GM19025 (cell line): ENCODE measurements at regions not wholly inside any gene's neighbourhood (a gene's known extent, or its start where the extent isn't known, plus 50 kb on each side); places are given as distances from the start of the nearest gene placed in this dataset.

Source experiments
- ATAC-seq: cut with Tn5 transposase; IDR thresholded peaks from one replicate; pipeline ENCODE4 v1.9.1; 2021; ENCODE audit warnings: mild to moderate bottlenecking, low read depth, moderate library complexity; ENCODE audit not compliant: unreplicated experiment

DNA sequence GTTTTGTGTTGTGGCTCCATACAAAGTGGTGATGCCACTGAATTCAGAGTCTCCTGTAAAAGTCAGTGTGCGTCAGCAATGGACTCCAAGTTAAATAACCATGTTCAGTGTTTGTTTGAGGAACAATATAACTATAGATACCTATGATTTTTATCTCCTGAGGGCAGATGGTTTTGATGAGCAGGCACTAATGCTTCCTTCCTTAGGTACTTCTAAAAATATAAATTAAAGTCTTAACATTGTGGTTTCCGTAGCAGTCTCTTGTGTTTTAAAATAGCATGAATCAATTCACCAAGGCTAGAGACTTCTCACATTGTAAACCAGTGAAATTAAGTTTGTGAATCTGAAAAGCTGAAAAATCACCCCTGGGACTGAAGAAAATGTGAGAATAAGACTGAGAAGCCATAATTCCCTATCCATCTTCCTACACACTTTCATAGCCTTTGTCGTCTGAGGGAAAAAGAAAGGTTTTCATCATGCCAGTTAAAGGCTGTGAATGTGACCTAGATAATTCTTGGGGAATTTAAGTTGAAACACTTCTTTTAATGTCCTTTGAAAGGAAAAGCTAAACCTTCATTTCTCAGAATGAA lies 1502.9 kb downstream of the CDH11 start:
- ATAC-seq, result no peak

DNA sequence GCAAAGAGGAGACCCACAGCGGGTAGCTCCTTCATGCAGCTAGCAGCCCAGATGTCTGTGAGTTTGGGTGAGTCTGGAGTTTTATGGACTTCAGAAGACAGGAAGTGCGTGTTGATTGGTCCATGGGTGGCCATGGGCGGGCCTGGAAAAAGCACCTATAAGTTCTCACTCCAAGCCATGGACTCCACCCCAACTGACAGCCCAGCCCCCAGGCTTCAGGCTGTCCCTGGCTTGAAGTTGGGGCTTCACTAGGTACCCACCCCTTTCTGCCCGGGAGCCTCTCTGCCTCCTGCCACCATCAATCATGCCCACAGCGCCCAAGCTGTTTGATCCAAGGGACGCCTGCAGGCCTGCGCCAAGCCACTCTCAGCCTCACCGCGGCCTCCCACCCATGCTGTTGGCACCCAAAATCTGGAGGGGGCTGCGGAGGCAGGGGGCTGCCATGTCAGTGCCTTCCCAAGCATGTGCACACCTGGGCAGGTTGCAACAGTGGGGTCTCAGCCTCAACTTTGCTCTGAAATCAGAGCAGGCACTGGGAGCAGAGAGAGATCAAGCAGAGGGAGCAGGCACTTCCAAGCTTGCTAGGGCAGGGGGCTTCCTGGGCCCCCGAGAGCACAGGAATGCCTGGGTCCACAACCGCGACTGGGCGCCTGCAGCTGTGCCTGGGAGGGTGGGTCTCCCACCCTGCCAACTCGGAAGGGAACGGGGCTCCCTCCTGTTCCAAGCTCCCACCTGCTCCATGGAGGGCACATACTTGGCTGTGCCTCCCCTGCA lies 1503.7 kb downstream of the CDH11 start:
- ATAC-seq, result no peak

DNA sequence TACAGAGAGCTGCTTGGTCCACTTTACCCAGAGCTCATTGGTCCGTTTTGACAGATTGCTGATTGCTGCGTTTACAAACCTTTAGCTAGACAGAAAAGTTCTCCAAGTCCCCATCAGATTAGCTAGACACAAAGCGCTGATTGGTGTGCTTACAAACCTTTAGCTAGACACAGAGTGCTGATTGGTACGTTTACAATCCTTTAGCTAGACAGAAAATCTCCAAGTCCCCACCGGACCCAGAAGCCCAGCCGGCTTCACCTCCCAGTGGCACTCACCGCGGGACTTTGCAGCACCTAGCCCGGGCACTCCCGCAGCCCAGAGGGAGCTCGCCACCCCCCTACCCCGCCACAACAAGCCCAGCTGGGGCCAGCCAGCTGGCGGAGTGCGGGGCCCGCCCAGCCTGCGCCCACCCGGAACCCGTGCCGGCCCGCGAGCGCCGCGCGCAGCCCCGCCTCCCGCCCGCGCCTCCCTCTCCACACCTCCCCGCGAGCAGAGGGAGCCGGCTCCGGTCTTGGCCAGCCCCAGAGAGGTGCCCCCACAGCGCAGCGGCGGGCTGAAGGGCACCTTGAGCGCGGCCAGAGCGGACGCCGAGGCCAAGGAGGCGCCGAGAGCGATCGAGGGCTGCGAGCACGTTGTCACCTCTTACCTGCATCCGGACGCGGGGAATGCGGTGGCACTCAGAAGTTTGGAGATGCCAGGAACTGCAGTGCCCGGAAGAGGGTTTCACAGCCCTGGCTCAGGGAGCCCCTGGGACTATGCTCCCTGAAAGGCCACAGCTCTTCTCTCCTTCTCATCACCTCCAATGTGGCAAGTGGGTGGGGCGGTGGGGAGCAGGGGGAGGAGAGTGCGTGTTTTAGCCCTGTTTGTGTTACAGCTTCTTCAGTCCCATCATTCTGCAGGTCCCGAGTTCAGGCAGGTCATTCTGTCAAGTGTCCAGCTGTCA lies 1504.5 kb downstream of the CDH11 start:
- no peak for ATAC-seq

DNA sequence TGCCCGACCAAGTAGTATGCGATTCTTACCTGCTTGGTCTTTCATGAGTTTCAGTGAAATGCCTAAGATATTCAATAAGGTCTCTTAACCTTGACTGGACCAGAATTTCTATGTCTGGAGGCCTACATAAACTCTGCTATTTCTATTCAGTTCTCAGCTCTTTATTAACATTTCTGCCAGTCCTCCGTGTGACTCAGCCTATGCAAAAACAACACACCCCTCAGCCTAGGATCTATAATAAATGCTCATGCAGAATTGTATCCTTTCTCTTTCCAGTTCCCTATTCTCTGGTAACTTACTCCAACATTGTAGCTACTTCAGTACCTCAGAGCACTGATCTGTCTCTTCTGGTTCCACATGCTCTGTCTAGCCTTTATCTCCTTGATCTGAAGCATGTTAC lies 1507.4 kb downstream of the CDH11 start:
- ATAC-seq, result no peak

DNA sequence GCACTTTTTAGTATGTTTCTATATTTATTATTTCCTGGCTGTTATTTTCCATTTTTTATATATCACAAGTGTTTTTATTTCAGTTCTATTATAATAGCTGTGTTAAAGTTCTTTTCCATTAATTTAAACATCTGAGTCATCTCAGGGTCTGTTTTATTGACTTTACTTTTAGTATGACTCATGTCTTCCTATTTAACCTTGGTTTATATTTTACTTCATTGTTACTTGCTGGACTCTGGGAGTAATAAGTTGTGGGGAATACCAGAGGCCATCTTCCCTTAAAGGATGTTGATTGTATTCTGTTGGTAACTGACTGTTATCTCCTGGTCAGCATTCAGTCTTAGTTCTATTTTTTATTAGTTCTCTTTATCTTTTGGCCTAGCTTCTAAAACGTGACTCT lies 1508.2 kb downstream of the CDH11 start:
- ATAC-seq, result no peak

DNA sequence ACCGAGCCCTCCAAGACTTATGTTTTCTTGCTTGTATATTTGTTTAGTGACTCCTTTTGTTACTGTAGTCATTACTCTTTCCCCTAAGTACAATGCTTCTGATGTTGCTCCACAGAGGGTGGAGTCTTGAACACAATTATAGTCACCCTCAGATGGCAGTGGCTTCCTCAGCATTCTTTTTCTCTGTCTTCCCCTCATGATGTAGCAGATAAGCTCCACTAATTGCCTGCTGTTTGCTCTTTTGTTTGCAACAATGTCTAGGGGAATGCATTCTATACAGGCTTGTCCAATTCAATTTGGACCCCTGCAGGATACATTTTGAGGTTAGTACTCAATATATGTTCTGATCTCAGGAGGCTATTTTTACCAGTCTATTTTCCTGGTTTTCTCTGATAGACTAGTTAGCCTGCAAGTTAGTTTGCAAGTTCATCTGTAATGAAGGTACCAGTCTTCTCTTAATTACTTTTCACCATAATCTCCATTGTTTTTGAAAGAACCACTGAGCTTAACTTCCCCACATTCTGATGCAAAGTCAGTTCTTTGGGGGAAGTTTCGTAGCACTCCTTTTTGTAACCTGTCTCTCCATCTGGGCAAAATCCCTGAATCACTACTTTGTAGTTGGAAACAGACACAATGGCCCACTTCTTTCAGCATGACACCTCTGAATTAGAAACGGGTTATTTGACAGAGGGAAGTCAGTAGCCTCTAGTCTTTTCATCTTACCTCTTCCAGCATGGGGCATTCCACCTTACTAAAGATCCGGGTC lies 1509.2 kb downstream of the CDH11 start:
- no peak for ATAC-seq

DNA sequence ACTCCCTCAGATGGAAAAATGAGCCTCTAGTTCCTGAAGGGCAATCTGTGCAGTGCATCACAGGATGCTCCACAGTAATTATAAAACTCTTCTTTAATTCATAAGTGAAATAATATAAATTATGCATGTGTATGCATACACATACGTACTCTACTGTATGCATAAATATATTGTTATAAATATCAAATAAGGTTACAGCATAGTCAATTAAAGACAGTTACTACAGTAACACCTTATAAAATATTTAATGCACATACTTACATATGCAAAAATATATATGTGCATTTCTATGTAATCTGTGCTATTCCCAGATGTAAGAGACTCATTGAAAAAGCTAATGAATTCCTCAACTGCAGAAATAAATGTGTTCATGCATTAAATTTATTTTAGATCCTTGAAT lies 1515.1 kb downstream of the CDH11 start:
- ATAC-seq, result no peak

DNA sequence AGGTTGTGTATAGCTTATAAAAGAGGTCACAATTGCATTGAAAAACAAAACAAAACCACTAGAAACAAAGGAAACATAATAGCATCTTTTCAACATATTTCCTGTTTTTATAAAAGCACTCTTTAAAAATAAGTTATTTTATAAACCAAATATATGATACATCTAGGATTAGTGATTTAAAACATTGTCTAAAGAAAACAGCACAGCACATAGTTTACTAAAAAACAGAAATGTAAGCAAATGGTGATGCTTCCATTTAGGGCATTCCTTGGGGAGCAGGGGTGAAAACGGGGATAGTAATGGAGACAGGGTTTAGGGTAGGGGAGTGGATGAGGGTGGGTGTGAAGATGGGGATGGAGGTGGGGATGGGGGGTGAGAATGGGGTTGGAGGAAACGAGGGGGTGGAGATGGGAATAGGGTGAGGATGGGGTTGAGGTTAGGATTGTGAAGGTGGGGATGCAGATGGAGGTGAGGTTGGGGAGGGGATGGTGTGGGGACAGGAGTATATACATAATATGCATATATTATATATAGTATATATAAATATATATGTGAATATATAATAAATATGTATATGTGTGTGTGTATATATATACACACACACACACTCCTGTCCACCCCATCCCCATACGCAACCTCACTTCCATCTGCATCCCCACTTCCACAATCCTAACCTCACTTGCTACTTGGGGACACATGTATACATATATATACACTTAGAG lies 1519.5 kb downstream of the CDH11 start:
- no peak for ATAC-seq

DNA sequence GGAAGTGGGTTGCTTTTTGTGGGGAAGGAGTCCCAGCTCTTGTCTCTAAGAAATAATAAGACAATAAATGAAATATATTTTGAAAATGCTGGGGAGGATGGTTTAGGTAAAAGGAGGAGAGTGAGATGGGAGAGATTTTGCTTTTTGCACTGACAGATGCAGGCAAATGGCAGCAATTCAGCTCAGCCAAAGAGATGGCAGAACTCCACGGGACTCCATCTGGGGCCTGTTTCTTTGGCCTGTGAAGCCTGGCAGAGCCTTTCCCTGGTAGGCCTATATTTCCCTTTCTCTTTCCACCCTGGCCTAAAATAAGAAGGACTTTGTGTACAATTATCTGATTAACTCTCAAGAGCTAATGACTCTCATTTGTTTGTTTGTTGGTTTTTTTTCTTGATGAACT lies 1525.1 kb downstream of the CDH11 start:
- no peak for ATAC-seq

DNA sequence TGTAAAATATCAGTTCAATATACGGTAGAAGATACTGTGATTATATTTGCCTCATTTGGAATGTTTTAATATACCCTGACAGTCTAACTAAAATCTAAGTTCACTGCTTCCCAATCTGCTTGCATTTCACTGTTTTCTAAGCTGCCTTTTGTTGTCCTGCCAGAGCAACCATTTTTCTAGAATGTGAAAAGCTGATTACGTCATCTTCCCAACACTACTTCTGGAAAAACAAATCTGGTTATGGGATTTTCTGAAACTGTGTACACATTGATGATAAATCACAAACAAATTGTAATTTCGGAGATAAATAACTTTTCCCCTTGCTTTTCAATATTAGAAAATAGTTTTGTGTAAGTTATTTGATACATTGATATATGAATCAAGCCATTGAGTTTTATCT lies 1529.0 kb downstream of the CDH11 start:
- no peak for ATAC-seq

DNA sequence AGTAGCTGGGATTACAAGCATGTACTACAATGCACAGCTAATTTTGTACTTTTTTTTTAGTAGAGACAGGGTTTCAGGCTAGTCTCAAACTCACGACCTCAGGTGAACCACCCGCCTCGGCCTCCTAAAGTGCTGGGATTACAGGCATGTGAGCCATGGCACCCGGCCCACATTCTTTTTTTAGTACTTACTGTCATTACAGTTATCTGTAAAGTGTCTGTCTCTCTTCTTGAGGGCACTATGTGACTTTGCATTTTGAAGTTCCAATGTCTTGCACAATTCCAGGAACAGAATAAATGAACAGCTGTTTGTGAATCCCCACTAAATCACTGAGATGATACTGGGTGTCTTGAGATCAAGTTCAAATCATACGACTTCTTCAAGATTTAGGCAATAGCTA lies 1540.3 kb downstream of the CDH11 start:
- ATAC-seq, result no peak

DNA sequence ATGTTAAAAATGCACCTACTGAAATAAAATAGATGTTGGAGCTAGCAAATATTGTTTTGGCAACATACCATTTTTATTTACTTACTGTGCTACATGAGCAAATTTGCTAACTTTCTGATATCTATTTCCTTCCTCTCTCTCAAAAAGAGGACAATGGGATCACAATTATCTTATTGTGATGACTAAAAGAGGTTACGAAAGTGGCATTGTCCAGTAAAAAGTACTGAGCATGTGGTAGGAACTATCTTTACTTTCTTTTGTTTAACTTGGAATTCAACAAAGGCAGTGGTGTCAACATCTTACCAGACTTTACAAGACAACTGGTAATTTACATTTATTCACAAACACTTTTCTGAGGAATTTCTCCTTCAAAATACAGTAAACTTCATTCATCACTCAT lies 1542.6 kb upstream of the CDH8 start:
- ATAC-seq, result no peak

DNA sequence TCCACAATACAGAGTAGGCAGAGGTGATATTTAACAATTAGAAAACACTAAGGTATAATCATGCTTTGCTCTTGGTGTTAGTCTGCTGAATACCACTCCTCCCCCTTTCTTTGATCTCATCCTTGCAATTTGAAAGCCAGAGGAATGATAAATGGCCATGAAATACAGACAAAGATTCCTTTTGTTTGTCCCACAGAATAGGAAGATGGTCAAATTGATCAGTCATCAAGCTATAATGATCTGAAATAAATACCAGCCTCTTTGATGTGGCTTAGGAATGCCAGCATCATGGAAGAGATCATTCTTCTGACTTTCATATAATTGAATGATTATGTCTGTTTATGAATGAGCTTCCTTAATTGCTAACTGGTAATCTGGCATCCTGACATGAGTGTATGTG lies 1541.7 kb upstream of the CDH8 start:
- ATAC-seq, result no peak

DNA sequence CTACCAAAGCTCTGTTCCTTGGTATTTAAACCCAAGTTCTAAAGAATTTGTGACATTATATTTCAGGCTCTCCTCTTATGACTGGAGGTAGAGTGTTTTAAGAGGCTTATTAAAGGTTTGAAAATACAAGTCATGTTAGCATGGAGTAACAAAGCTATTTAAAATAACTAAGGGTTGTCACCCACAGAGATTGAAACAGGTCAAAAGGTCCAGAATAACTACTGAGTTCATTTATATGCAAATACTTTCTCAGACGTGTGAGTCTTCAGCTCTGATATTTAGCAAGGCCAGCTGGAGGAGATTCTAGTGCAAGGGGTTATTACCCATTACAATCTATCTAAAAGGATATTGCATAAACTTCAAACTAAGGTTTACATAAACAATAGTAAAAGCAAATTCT lies 1538.8 kb upstream of the CDH8 start:
- no peak for ATAC-seq

DNA sequence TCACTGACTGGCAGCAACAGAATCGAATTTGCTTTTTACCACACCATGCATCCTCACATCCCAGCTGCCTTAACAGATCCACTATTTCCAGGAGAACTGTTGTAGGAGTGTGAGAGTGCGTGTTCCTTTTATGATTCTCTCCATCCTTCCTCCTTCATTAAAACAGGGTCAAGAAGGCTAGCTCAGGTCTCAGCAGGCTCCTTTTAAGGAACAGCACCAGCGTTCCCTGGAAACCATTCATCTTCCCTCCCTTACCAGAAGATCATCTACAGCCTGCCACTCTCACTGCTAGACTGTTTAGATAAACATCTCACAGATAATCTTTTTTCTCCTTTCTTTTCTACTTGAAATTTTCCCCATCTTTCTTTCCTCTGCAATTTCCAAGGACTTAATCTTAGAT lies 1531.9 kb upstream of the CDH8 start:
- ATAC-seq, result no peak

DNA sequence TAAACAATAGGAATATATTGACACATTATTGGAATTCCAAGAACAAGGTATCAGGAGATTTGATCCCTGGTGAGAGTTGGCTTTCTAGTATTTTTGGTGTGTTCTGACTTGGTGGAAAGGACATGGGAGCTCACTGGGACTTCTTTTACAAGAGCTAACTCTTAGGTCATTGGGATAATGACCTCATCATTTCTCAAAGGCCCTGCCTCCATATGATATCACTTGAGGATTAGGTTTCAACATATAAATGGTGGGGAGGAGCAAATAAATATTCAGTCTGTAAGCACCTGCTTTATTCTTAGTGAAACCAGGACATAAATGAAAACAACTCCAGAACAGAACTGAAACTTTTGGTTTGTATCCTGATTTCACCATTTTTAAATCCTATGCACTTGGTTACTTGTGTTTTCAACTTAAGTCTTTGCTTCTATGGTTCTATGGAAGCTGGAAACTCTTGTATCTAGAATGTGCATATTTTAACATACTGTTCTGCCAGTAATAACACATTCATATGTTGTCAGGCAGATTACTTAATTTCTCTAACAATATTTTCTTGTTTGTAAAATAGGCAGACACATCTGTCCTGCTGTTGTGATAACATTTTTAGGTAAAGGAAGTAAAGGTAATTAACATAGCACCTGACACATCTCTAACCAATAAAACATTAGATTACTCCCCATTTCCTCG lies 1527.7 kb upstream of the CDH8 start:
- ATAC-seq, result no peak

DNA sequence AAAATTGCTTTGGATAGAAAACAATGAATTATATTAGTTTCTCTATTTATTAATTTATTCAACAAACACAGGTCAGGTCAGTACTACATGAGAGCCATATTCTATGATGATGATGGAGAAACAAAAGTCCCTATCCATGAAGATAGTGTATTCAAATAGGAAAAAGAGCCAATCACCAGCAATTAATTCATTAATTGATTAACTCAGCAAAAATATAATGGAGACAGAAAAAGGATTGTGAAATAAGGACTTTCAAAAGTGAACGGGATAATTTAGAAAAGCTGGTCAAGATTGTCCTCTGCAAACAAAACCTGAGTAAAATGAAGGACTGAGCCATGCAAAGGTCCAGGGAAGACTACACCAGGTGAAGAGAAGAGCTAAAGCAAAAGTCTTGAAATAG lies 1517.7 kb upstream of the CDH8 start:
- no peak for ATAC-seq

DNA sequence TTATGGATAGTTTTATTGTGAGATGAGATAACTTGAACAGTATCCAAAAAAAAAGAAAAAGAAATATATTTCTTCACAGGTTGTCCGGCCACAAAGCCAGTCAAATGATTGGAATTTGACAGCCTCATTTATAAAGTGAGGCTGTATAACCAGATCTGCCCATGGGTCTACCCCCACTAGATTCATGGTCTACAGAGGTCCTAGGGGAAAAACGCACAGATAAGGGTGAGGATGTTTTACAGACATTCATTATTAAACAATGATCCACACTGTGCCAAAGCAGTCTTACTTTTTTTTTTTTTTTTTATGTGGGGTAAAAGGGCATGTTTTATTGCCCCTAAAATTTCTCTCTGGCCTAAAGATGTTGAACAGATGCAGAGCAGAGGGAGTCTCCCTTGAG lies 1503.0 kb upstream of the CDH8 start:
- ATAC-seq, result no peak

DNA sequence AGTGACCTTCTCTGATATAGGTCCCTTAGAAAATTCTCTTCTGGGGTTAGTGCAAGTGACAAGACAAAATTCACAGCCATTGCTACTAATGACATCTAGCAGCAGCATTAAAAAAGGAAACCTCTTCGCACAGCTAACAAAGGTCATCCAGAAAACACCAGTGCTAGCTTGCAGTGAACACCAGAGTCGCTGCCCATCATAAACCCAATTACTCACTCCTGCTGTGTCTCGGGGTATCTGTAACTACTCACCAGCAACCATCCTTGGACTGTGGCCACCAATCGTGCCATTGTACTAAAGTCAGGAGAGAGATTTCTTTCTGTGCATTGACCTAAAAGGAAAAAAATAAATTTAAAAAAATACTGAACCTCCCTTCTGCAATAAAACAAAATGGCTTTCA lies 1494.7 kb upstream of the CDH8 start:
- ATAC-seq, result no peak

DNA sequence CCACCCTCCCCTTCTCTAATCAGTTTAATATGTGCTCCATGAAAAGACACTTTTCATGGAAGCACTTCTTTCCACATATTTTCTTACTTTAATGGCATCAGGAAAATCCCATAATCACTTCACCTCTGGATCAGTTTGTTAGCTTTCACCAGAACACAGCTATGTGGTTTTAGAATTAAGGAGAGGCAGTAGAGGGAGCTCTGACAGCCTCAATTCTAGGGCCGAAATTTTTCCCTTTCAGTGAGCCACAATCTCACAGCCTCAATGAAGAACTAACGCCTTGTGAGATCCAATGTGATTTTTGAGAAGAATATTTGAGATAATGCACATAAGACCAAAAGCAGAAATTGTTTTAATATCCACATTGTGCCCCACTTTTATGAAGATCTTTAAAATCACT lies 1494.0 kb upstream of the CDH8 start:
- no peak for ATAC-seq
